Heart left ventricle (tissue), 13 donors: ENCODE measurements at regions not wholly inside any gene's neighbourhood (a gene's known extent, or its start where the extent isn't known, plus 50 kb on each side); places are given as distances from the start of the nearest gene placed in this dataset.

ENCODE experiments used
- POLR2A ChIP-seq, 2 donors: fragments of 450-650 bp; IDR thresholded peaks; one replicate each; pipeline ENCODE4 v1.6.1; 2017; ENCODE audit warnings: antibody characterized with exemption in 2 of 2, mild to moderate bottlenecking in 2 of 2, moderate library complexity in 2 of 2
- TF ChIP-seq, protein P1 (sequence below), 12 donors: fragments of 200-600 bp; sonication (generic) in 4 of 12; IDR thresholded peaks; one replicate each; pipeline versions ENCODE4 v1.5.0 to v1.8.0; 2018 to 2022; ENCODE audit warnings: antibody characterized with exemption in 12 of 12, mild to moderate bottlenecking in 5 of 12
- donor health status: ischemic (EF 13 %, LVEDD 7.1; RV severe dilation, severe dysfunction).
- donor health status: DM: no; HTN: yes; CAD: no.
- donor health status: DM: no; HTN: no; CAD: no.
- donor health status: ischemic (EF 25% LVEDD 6.9; RV normal size, moderate dysfunction).
- donor health status: ischemic (EF 25% LVEDD 5.7; RV mildly dilated, moderate dysfunction).
- donor health status: ischemic (EF 35%, LVEDD 5.7; RV mildly dilated, moderate dysfunction).
- donor health status: nonischemic (EF 11% LVEDD 7.7; RV severe dilation, severe dysfunction).
- donor health status: DM: yes; HTN: yes; CAD: no.
- donor health status: PGD.
- donor health status: ischemic (EF 29% LVEDD 5.4; RV normal size, mild dysfunction).
- donor health status: nonischemic (EF 23%, LVEDD 6.1; RV moderate dilation, normal function).

DNA sequence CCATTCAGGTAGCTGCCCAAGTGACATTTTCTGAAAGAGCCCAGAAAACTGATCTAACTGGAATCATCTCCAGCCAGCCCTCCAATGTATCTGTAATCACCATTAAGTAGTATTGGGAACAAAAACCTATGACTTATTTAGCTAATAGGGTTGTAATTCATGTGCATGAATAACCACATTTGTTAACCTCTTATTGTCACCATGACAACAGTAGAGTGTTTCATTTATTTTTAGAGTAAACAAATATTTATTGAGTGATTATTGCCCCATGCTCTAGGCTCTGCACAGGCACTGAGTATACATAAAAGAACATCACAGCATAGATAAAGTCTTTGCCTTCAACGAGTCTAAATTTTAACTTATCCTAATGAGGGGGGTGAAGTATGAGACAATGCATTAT lies 265.4 kb upstream of the UBE2E3 start:
- TF ChIP-seq, protein P1, sequence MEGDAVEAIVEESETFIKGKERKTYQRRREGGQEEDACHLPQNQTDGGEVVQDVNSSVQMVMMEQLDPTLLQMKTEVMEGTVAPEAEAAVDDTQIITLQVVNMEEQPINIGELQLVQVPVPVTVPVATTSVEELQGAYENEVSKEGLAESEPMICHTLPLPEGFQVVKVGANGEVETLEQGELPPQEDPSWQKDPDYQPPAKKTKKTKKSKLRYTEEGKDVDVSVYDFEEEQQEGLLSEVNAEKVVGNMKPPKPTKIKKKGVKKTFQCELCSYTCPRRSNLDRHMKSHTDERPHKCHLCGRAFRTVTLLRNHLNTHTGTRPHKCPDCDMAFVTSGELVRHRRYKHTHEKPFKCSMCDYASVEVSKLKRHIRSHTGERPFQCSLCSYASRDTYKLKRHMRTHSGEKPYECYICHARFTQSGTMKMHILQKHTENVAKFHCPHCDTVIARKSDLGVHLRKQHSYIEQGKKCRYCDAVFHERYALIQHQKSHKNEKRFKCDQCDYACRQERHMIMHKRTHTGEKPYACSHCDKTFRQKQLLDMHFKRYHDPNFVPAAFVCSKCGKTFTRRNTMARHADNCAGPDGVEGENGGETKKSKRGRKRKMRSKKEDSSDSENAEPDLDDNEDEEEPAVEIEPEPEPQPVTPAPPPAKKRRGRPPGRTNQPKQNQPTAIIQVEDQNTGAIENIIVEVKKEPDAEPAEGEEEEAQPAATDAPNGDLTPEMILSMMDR (IDR thresholded peaks at IDR 0.05), result no peak
- TF ChIP-seq POLR2A (IDR thresholded peaks at IDR 0.05), result no peak
